ENCODE measurements at regions not wholly inside any gene's neighbourhood (a gene's known extent, or its start where the extent isn't known, plus 50 kb on each side); places are given as distances from the start of the nearest gene placed in this dataset.

DNA sequence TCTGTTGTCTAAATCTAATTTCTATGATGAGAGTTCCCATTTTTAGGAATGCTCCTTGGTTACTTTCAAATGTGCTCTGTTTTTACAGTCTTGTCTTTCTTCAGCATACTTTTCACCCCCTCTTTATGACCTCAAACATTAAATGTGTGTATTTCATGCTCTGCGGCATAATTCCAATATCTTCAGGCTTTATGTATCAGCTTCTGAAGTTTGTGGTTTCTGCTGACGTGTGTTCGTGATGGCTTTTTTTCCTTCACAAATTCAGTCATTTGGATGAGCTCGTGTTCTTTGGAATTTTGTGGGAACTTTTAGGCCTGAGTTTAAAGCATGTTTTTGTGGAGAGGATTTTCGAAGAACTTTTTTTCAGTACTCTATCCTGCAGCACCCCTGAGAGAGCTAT lies 97.7 kb upstream of the CHRNA7 start:
- TF ChIP-seq, protein P1, sequence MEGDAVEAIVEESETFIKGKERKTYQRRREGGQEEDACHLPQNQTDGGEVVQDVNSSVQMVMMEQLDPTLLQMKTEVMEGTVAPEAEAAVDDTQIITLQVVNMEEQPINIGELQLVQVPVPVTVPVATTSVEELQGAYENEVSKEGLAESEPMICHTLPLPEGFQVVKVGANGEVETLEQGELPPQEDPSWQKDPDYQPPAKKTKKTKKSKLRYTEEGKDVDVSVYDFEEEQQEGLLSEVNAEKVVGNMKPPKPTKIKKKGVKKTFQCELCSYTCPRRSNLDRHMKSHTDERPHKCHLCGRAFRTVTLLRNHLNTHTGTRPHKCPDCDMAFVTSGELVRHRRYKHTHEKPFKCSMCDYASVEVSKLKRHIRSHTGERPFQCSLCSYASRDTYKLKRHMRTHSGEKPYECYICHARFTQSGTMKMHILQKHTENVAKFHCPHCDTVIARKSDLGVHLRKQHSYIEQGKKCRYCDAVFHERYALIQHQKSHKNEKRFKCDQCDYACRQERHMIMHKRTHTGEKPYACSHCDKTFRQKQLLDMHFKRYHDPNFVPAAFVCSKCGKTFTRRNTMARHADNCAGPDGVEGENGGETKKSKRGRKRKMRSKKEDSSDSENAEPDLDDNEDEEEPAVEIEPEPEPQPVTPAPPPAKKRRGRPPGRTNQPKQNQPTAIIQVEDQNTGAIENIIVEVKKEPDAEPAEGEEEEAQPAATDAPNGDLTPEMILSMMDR (IDR thresholded peaks at IDR 0.05; ENCODE audit: low read length, missing control alignments) = no peak
- DNase-seq (ENCODE audit: low read depth) = no peak
- no peak overlapping the region for H3K4me3 ChIP-seq (replicated peaks; ENCODE audit: low read depth, low read length)

DNA sequence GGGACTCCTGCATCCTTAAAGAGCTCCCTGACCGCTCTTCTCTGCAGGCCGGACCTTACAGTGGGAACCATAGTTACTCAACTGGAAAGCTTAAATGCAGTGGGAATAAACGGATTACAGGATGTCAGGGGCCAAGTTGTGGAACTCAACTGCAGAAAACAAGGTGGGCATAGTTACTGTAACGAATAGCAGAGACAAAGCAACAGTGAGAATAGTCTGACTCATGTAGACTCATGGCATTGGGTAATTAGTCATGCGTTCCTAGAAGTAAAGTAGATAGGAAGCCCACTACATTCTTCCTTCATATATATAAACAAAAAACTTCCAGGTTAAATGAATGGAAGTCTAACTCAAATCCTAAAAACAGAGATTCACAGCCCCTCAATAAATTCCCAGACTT lies 95.5 kb upstream of the CHRNA7 start:
- H3K4me3 ChIP-seq (replicated peaks; ENCODE audit: low read depth, low read length) = no peak overlapping the region
- TF ChIP-seq, protein P1 (IDR thresholded peaks at IDR 0.05; ENCODE audit: low read length, missing control alignments) = no peak
- DNase-seq (ENCODE audit: low read depth) = no peak

- no peak overlapping the region for H3K4me3 ChIP-seq (replicated peaks; ENCODE audit: low read depth, low read length)
- TF ChIP-seq, protein P1 (IDR thresholded peaks at IDR 0.05; ENCODE audit: low read length, missing control alignments) = no peak
- DNase-seq (ENCODE audit: low read depth) = no peak
These were observed 76.8 kb upstream of the CHRNA7 start for GRCh38 chr15:31953478-31953877.

DNA sequence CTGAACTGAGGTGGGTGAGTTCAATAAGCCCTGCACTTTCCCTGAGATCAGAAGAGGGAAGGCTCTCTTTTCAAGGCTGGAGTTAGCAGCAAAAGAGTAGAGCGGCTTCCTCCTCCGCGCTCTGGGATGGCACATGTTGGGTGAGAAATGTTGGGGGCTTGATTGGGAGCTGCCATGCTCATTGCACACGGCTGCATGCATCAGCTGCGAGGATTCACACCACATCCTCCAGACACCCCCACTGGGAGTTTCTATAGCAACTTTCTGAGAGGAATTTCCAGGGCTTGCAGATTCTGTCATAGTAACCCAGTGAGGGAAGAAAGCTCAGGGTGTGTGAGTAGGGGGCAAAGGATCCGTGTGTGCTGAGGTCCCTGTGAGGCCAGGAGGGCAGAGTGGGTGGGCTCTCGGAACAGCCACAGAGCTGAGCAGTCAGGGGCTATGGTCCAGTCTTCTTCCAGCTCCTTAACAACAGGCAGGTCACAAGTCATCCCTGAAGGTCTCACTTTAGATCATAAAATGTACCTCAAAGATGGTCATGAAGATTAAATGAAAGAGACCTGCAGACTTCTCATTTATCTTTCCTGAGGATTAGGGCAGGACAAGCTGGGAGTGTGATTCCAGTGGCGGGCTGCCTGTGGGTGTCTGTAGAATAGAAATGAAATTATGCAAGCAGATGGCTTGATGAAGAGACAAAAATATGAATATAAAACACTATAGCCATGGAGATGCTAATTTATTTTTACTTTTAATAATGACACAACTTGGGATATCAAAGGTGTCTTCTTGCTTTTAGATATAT lies 75.7 kb upstream of the CHRNA7 start:
- TF ChIP-seq, protein P1 (IDR thresholded peaks at IDR 0.05; ENCODE audit: low read length, missing control alignments) = no peak
- no peak for DNase-seq (ENCODE audit: low read depth)
- no peak overlapping the region for H3K4me3 ChIP-seq (replicated peaks; ENCODE audit: low read depth, low read length)

- no peak for DNase-seq (ENCODE audit: low read depth)
- TF ChIP-seq, protein P1 (IDR thresholded peaks at IDR 0.05; ENCODE audit: low read length, missing control alignments) = no peak
- H3K4me3 ChIP-seq (replicated peaks; ENCODE audit: low read depth, low read length) = no peak overlapping the region
These were observed 74.6 kb upstream of the CHRNA7 start for GRCh38 chr15:31955734-31956133.

DNA sequence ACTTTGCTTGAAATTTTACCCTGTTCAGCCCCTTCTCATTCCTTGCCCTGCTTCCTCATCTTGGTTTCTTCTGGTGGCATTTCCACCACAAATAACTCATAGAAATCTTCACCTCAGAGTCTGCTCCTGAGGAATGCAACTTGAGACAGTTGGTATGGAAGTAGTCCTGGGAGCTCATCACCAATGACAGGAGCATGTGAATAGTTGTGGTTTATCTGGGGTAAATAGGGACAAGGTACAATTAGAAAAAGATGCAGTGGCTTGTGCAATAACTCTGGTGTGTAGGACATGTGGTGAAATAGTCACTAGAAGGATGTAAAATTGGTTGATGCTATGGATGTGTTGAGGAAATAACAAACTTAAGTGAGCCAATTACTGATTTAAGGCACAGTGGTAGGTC lies 72.7 kb upstream of the CHRNA7 start:
- DNase-seq (ENCODE audit: low read depth) = no peak
- TF ChIP-seq, protein P1 (IDR thresholded peaks at IDR 0.05; ENCODE audit: low read length, missing control alignments) = no peak
- no peak overlapping the region for H3K4me3 ChIP-seq (replicated peaks; ENCODE audit: low read depth, low read length)
